CD8-positive, alpha-beta memory T cell (primary cell): ENCODE measurements at regions not wholly inside any gene's neighbourhood (a gene's known extent, or its start where the extent isn't known, plus 50 kb on each side); places are given as distances from the start of the nearest gene placed in this dataset.
"Not testable (repeated sequence)": the region's sequence is repeated elsewhere in the genome, so short reads cannot be mapped to it uniquely, and the experiment has no call there.

Source experiments
- CTCF ChIA-PET: fragments of 350-600 bp; sonication (Branson Sonifier 250); formaldehyde crosslinking; loops from one replicate; lab custom pipeline; 2021; ENCODE audit warnings: antibody characterized with exemption; lab: Charles Lee
- POLR2A ChIA-PET: fragments of 350-600 bp; sonication (Branson Sonifier 250); formaldehyde crosslinking; loops from one replicate; lab custom pipeline; 2021; ENCODE audit warnings: antibody characterized with exemption; lab: Charles Lee
- DNase-seq, 5 donors: peaks; one replicate each; pipeline versions ENCODE4 v3.0.0 to v3.0.0-alpha.2; 2020 to 2022; ENCODE audit warnings: mixed read lengths in 1 of 5
- H3K27ac ChIP-seq: one replicate; pipeline ENCODE4 v1.7.0; 2013; ENCODE audit warnings: low read depth, mild to moderate bottlenecking, low read length, moderate library complexity
- H3K27me3 ChIP-seq: 2 replicates; pipeline ENCODE4 v1.7.0; 2013; ENCODE audit warnings: low read length, mild to moderate bottlenecking; ENCODE audit not compliant: insufficient read depth, poor library complexity, severe bottlenecking
- H3K36me3 ChIP-seq: 2 replicates; pipeline ENCODE4 v1.7.0; 2013; ENCODE audit warnings: mild to moderate bottlenecking, low read length, moderate library complexity; ENCODE audit not compliant: insufficient read depth
- H3K4me1 ChIP-seq: 2 replicates; pipeline ENCODE4 v1.7.0; 2013; ENCODE audit warnings: mild to moderate bottlenecking, low read length, moderate library complexity; ENCODE audit not compliant: insufficient read depth
- H3K4me3 ChIP-seq: 2 replicates; pipeline ENCODE4 v1.7.0; 2013; ENCODE audit warnings: mild to moderate bottlenecking, low read length
- H3K9me3 ChIP-seq: 2 replicates; pipeline ENCODE4 v1.7.0; 2013; ENCODE audit warnings: mild to moderate bottlenecking, low read length
- H3K27ac Mint-ChIP-seq, 8 donors: one replicate each; pipeline ENCODE4 v1.8.0; 2020 to 2021; ENCODE audit warnings: mixed read lengths in 8 of 8, mild to moderate bottlenecking in 6 of 8, inconsistent platforms in 3 of 8, moderate library complexity in 3 of 8
- H3K27me3 Mint-ChIP-seq, 2 donors: one replicate each; pipeline ENCODE4 v1.8.0; 2020 to 2021; ENCODE audit warnings: mixed read lengths in 2 of 2, mild to moderate bottlenecking in 1 of 2, moderate library complexity in 1 of 2
- H3K36me3 Mint-ChIP-seq, 3 donors: one replicate each; pipeline ENCODE4 v1.8.0; 2020 to 2021; ENCODE audit warnings: mixed read lengths in 3 of 3, inconsistent platforms in 1 of 3, mild to moderate bottlenecking in 1 of 3
- H3K4me1 Mint-ChIP-seq, 3 donors: one replicate each; pipeline ENCODE4 v1.8.0; 2020 to 2021; ENCODE audit warnings: mixed read lengths in 3 of 3, inconsistent platforms in 1 of 3, mild to moderate bottlenecking in 1 of 3
- H3K4me3 Mint-ChIP-seq, 7 donors: one replicate each; pipeline ENCODE4 v1.8.0; 2020 to 2021; ENCODE audit warnings: mixed read lengths in 7 of 7, mild to moderate bottlenecking in 6 of 7, moderate library complexity in 4 of 7, inconsistent platforms in 2 of 7
- H3K9me3 Mint-ChIP-seq, 5 donors: one replicate each; pipeline ENCODE4 v1.8.0; 2020 to 2022; ENCODE audit warnings: mixed read lengths in 5 of 5, mild to moderate bottlenecking in 3 of 5, moderate library complexity in 2 of 5, inconsistent platforms in 1 of 5

- ChIA-PET POLR2A (no interaction called here), CTCF (interaction anchor here (1.9 kb wide), 1 partner anchor 14 kb away, joined by 5 read pairs; no protein-coding TSS in a partner anchor)
- H3K4me3 Mint-ChIP-seq = no peak overlapping the region
- no peaks in the 10 kb centered on the region for H3K27me3 ChIP-seq
- H3K27ac Mint-ChIP-seq = no peak overlapping the region
- H3K27ac ChIP-seq = no peak overlapping the region
- no peaks in the 10 kb centered on the region for H3K4me1 ChIP-seq
- peaks cover 14 to 51% of the 10 kb centered on the region in 2 donors for H3K27me3 Mint-ChIP-seq
- no peaks in the 10 kb centered on the region for H3K36me3 ChIP-seq
- peak in 4 of 5 donors; percentile 15 to 51 (median 29) for DNase-seq
- no peaks in the 10 kb centered on the region for H3K9me3 ChIP-seq
- no peaks in the 10 kb centered on the region for H3K36me3 Mint-ChIP-seq
- no peaks in the 10 kb centered on the region for H3K4me1 Mint-ChIP-seq
- no peak overlapping the region for H3K4me3 ChIP-seq
- no peaks in the 10 kb centered on the region for H3K9me3 Mint-ChIP-seq
These were observed 513.0 kb downstream of the TMEM121 start for GRCh38 chr14:106039400-106039799.

GRCh38 chr14:106044515-106044914 is 518.1 kb downstream of the TMEM121 start:
- Mint-ChIP-seq H3K9me3 (no peaks in the 10 kb centered on the region), H3K27me3 (peaks cover 19 to 59% of the 10 kb centered on the region in 2 donors), H3K27ac (no peak overlapping the region), H3K4me3 (no peak overlapping the region), H3K4me1 (no peaks in the 10 kb centered on the region), H3K36me3 (no peaks in the 10 kb centered on the region)
- no peaks in the 10 kb centered on the region for H3K4me1 ChIP-seq
- no peaks in the 10 kb centered on the region for H3K36me3 ChIP-seq
- H3K27me3 ChIP-seq = no peaks in the 10 kb centered on the region
- CTCF ChIA-PET = interaction anchor here (1.5 kb wide), 1 partner anchor 17 kb away, joined by 3 read pairs; no protein-coding TSS in a partner anchor
- no peak overlapping the region for H3K27ac ChIP-seq
- H3K9me3 ChIP-seq = no peaks in the 10 kb centered on the region
- H3K4me3 ChIP-seq = no peak overlapping the region
- POLR2A ChIA-PET = no interaction called here
- DNase-seq = no peak

GRCh38 chr14:106044949-106045596 is 518.7 kb downstream of the TMEM121 start:
- H3K4me3 Mint-ChIP-seq = no peak overlapping the region
- ChIA-PET CTCF (interaction anchor here (1.5 kb wide), 1 partner anchor 16 kb away, joined by 3 read pairs; no protein-coding TSS in a partner anchor), POLR2A (no interaction called here)
- H3K27ac ChIP-seq = no peak overlapping the region
- DNase-seq = peak; percentile 67 to 85 (median 73)
- H3K27ac Mint-ChIP-seq = no peak overlapping the region
- H3K4me1 ChIP-seq = no peaks in the 10 kb centered on the region
- no peaks in the 10 kb centered on the region for H3K27me3 ChIP-seq
- H3K9me3 ChIP-seq = no peaks in the 10 kb centered on the region
- no peak overlapping the region for H3K4me3 ChIP-seq
- no peaks in the 10 kb centered on the region for H3K9me3 Mint-ChIP-seq
- H3K4me1 Mint-ChIP-seq = no peaks in the 10 kb centered on the region
- peaks cover 22 to 63% of the 10 kb centered on the region in 2 donors for H3K27me3 Mint-ChIP-seq
- no peaks in the 10 kb centered on the region for H3K36me3 ChIP-seq
- no peaks in the 10 kb centered on the region for H3K36me3 Mint-ChIP-seq

GRCh38 chr14:106051796-106052195 is 525.4 kb downstream of the TMEM121 start:
- Mint-ChIP-seq H3K27me3 (peaks cover 21 to 74% of the 10 kb centered on the region in 2 donors), H3K4me1 (no peaks in the 10 kb centered on the region), H3K9me3 (no peaks in the 10 kb centered on the region), H3K4me3 (no peak overlapping the region), H3K36me3 (no peaks in the 10 kb centered on the region), H3K27ac (peak overlapping the region in 1 of 8 donors; percentile 25)
- DNase-seq = no peak
- Histone ChIP-seq H3K9me3 (no peaks in the 10 kb centered on the region), H3K4me1 (no peaks in the 10 kb centered on the region), H3K4me3 (no peak overlapping the region), H3K36me3 (no peaks in the 10 kb centered on the region), H3K27ac (no peak overlapping the region), H3K27me3 (no peaks in the 10 kb centered on the region)
- ChIA-PET CTCF (no interaction called here), POLR2A (no interaction called here)

GRCh38 chr14:106055289-106055688 is 528.9 kb downstream of the TMEM121 start:
- H3K4me1 Mint-ChIP-seq = no peaks in the 10 kb centered on the region
- no peaks in the 10 kb centered on the region for H3K36me3 ChIP-seq
- ChIA-PET CTCF (no interaction called here), POLR2A (no interaction called here)
- no peak overlapping the region for H3K4me3 Mint-ChIP-seq
- no peak overlapping the region for H3K27ac ChIP-seq
- H3K27me3 Mint-ChIP-seq = peaks cover 9 to 63% of the 10 kb centered on the region in 2 donors
- H3K4me1 ChIP-seq = no peaks in the 10 kb centered on the region
- no peaks in the 10 kb centered on the region for H3K36me3 Mint-ChIP-seq
- H3K9me3 ChIP-seq = no peaks in the 10 kb centered on the region
- no peaks in the 10 kb centered on the region for H3K9me3 Mint-ChIP-seq
- no peaks in the 10 kb centered on the region for H3K27me3 ChIP-seq
- DNase-seq = no peak
- no peak overlapping the region for H3K4me3 ChIP-seq
- peak overlapping the region in 2 of 8 donors; percentile 25 to 31 for H3K27ac Mint-ChIP-seq

GRCh38 chr14:106058342-106058741 is 532.0 kb downstream of the TMEM121 start:
- Histone ChIP-seq H3K4me1 (peaks cover 10% of the 10 kb centered on the region), H3K36me3 (no peaks in the 10 kb centered on the region), H3K4me3 (no peak overlapping the region), H3K27ac (no peak overlapping the region), H3K27me3 (no peaks in the 10 kb centered on the region), H3K9me3 (no peaks in the 10 kb centered on the region)
- ChIA-PET CTCF (interaction anchor here (1.0 kb wide), 1 partner anchor 47 kb away, joined by 4 read pairs; no protein-coding TSS in a partner anchor), POLR2A (no interaction called here)
- H3K27ac Mint-ChIP-seq = no peak overlapping the region
- peaks cover 11 to 20% (median 15%) of the 10 kb centered on the region in 3 donors for H3K4me1 Mint-ChIP-seq
- peaks cover 12 to 46% of the 10 kb centered on the region in 2 donors for H3K27me3 Mint-ChIP-seq
- H3K36me3 Mint-ChIP-seq = no peaks in the 10 kb centered on the region
- DNase-seq = no peak
- H3K4me3 Mint-ChIP-seq = peak overlapping the region in 1 of 7 donors; percentile 24
- no peaks in the 10 kb centered on the region for H3K9me3 Mint-ChIP-seq

GRCh38 chr14:106060276-106060975 is 534.0 kb downstream of the TMEM121 start:
- Mint-ChIP-seq H3K27me3 (peaks cover 14 to 46% of the 10 kb centered on the region in 2 donors), H3K36me3 (no peaks in the 10 kb centered on the region), H3K4me3 (no peak overlapping the region), H3K27ac (no peak overlapping the region), H3K4me1 (peaks cover 11 to 20% (median 15%) of the 10 kb centered on the region in 3 donors), H3K9me3 (no peaks in the 10 kb centered on the region)
- Histone ChIP-seq H3K27ac (no peak overlapping the region), H3K9me3 (no peaks in the 10 kb centered on the region), H3K36me3 (no peaks in the 10 kb centered on the region), H3K27me3 (no peaks in the 10 kb centered on the region), H3K4me3 (no peak overlapping the region), H3K4me1 (peaks cover 10% of the 10 kb centered on the region)
- no peak for DNase-seq
- ChIA-PET CTCF (interaction anchor here (1.2 kb wide), 1 partner anchor 16 kb away, joined by 3 read pairs; no protein-coding TSS in a partner anchor), POLR2A (no interaction called here)

- H3K27me3 ChIP-seq, POLR2A ChIA-PET, H3K4me1 ChIP-seq, H3K36me3 Mint-ChIP-seq, H3K4me3 ChIP-seq, H3K27ac ChIP-seq, H3K9me3 Mint-ChIP-seq, H3K36me3 ChIP-seq, H3K27ac Mint-ChIP-seq, H3K9me3 ChIP-seq: not testable (repeated sequence)
- Mint-ChIP-seq H3K4me3 (peak overlapping the region in 2 of 7 donors; percentile 13 to 24), H3K4me1 (peaks cover 11 to 20% (median 15%) of the 10 kb centered on the region in 3 donors), H3K27me3 (peaks cover 14 to 54% of the 10 kb centered on the region in 2 donors)
- CTCF ChIA-PET = interaction anchor here (0.8 to 1.2 kb wide), 3 partner anchors 10 to 352 kb away, joined by 3 read pairs; no protein-coding TSS in a partner anchor
- peak; percentile 69 to 84 (median 76) for DNase-seq
These were observed 535.6 kb downstream of the TMEM121 start for GRCh38 chr14:106061877-106062500.
